ENCODE measurements at regions not wholly inside any gene's neighbourhood (a gene's known extent, or its start where the extent isn't known, plus 50 kb on each side); places are given as distances from the start of the nearest gene placed in this dataset.

- no peak overlapping the region for H3K4me3 ChIP-seq (ENCODE audit: low read depth, low read length)
- TF ChIP-seq, protein P1, sequence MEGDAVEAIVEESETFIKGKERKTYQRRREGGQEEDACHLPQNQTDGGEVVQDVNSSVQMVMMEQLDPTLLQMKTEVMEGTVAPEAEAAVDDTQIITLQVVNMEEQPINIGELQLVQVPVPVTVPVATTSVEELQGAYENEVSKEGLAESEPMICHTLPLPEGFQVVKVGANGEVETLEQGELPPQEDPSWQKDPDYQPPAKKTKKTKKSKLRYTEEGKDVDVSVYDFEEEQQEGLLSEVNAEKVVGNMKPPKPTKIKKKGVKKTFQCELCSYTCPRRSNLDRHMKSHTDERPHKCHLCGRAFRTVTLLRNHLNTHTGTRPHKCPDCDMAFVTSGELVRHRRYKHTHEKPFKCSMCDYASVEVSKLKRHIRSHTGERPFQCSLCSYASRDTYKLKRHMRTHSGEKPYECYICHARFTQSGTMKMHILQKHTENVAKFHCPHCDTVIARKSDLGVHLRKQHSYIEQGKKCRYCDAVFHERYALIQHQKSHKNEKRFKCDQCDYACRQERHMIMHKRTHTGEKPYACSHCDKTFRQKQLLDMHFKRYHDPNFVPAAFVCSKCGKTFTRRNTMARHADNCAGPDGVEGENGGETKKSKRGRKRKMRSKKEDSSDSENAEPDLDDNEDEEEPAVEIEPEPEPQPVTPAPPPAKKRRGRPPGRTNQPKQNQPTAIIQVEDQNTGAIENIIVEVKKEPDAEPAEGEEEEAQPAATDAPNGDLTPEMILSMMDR (conservative IDR thresholded peaks at IDR 0.05; ENCODE audit: low read depth, low read length): no peak
- DNase-seq (ENCODE audit: low read depth): no peak
Measured at GRCh38 chr7:18425838-18426445, 69.6 kb upstream of the HDAC9 start.

- DNase-seq (ENCODE audit: low read depth): no peak
- TF ChIP-seq, protein P1 (conservative IDR thresholded peaks at IDR 0.05; ENCODE audit: low read depth, low read length): no peak
- no peak overlapping the region for H3K4me3 ChIP-seq (ENCODE audit: low read depth, low read length)
Measured at GRCh38 chr7:18426564-18427226, 68.9 kb upstream of the HDAC9 start.

- TF ChIP-seq, protein P1 (conservative IDR thresholded peaks at IDR 0.05; ENCODE audit: low read depth, low read length): no peak
Measured at GRCh38 chr7:18429547-18429946, 66.0 kb upstream of the HDAC9 start.

DNA sequence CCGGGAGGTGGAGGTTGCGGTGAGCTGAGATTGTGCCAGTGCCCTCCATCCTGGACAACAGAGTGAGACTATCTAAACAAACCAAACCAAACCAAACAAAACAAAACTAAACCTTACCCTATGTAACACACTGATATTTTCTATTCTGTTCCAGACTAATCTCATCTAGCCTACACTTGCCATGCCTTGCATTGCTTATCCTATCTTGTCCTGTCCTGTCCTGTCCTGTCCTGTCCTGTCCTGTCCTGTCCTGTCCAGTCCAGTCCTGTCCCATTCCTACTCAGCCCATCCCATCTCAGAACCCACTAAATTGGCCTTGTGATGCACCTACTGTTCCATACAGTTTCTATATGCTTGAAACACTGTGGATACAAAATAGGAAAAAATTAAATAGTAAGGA lies 64.7 kb upstream of the HDAC9 start:
- no peak for DNase-seq (ENCODE audit: low read depth)
- no peak overlapping the region for H3K4me3 ChIP-seq (ENCODE audit: low read depth, low read length)
- TF ChIP-seq, protein P1 (conservative IDR thresholded peaks at IDR 0.05; ENCODE audit: low read depth, low read length): no peak

More at GRCh38 chr7:18429547-18429946, 66.0 kb upstream of the HDAC9 start:
- DNase-seq (ENCODE audit: low read depth): no peak
- no peak overlapping the region for H3K4me3 ChIP-seq (ENCODE audit: low read depth, low read length)

DNA sequence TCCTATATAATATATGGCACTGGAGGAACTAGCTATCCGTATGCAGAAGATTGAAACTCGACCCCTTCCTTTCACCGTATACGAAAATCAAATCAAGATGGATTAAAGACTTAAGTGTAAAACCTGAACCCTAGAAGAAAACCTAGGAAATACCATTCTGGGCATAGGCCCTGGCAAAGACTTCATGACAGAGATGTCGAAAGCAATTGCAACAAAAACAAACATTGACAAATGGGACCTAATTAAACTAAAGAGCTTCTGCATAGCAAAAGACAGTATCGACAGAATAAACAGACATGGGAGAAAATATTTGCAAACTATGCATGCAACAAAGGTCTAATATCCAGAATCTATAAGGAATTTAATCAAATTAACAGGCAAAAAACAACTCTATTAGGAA lies 61.4 kb upstream of the HDAC9 start:
- H3K4me3 ChIP-seq (ENCODE audit: low read depth, low read length): no peak overlapping the region
- TF ChIP-seq, protein P1 (conservative IDR thresholded peaks at IDR 0.05; ENCODE audit: low read depth, low read length): no peak
- no peak for DNase-seq (ENCODE audit: low read depth)

DNA sequence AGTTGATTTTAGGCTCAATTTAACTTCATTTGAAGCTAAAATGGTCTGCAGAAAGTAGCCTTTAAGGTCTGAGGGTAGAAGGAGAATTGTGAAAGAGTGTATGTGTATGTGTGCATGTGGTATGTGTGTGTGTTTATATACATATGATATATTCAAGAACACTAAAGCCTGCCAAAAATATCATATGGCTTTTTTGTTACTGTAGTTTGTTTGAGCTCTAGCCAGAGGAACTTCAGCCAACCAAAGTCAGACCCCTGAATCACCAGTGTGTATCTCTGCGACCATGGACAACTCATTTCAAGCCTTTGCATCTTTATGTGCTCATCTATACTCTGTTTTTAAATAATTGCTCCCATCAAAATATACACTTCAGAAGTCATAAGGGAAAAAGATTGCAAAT lies 58.4 kb upstream of the HDAC9 start:
- TF ChIP-seq, protein P1 (conservative IDR thresholded peaks at IDR 0.05; ENCODE audit: low read depth, low read length): no peak

DNA sequence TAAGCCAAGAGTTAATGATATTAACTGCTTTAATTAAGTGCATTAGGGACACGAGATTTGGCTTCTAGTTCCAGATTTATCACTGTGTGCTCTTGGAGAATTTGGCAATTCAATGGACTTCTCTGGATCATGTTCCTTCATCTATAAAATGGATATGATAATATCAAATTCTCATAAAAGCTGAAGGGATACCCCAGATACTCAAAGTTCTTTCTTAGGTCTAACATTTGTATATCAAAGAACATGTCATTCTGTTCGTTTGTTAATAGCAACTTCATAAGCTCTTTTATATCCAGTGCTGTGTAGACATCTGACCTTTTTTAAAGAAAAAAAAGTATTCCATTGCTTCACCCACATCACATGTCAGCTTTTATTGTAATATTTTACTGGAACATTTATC lies 54.6 kb upstream of the HDAC9 start:
- DNase-seq (ENCODE audit: low read depth): no peak
- H3K4me3 ChIP-seq (ENCODE audit: low read depth, low read length): no peak overlapping the region
- TF ChIP-seq, protein P1 (conservative IDR thresholded peaks at IDR 0.05; ENCODE audit: low read depth, low read length): no peak

More for the DNA sequence above, 58.4 kb upstream of the HDAC9 start:
- H3K4me3 ChIP-seq (ENCODE audit: low read depth, low read length): no peak overlapping the region
- DNase-seq (ENCODE audit: low read depth): no peak

All from epithelial cell of proximal tubule (primary cell).